ENCODE measurements at regions not wholly inside any gene's neighbourhood (a gene's known extent, or its start where the extent isn't known, plus 50 kb on each side); places are given as distances from the start of the nearest gene placed in this dataset.

DNA sequence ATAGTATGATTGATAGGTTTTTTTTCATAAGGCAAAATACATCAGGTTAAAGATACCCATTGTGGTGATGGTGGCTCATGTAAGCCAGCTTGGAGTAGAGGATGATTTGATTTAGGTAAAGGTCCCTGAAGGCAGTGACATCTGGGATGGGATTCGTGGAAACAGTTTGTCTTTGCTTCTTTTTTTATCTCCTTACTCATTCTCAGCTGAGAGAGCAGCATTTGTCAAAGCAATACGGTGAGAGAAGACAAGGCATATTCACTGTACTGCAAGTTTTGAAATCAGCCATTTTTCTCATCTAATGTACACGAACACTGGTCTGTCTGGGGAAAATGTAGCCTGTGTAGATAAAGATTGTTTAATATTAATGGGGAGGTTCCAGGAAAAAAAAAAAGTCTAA lies 749.1 kb downstream of the SQOR start:
- no peaks in the 10 kb centered on the region for H3K27me3 Mint-ChIP-seq (ENCODE audit: low read depth)

More for the DNA sequence above, 749.1 kb downstream of the SQOR start:
- H2BK15ac ChIP-seq (ENCODE audit: low read depth, low read length) = no peak overlapping the region
- H2BK120ac ChIP-seq (ENCODE audit: low read depth, low read length, poor library complexity, severe bottlenecking) = no peak overlapping the region
- TF ChIP-seq, protein P1, sequence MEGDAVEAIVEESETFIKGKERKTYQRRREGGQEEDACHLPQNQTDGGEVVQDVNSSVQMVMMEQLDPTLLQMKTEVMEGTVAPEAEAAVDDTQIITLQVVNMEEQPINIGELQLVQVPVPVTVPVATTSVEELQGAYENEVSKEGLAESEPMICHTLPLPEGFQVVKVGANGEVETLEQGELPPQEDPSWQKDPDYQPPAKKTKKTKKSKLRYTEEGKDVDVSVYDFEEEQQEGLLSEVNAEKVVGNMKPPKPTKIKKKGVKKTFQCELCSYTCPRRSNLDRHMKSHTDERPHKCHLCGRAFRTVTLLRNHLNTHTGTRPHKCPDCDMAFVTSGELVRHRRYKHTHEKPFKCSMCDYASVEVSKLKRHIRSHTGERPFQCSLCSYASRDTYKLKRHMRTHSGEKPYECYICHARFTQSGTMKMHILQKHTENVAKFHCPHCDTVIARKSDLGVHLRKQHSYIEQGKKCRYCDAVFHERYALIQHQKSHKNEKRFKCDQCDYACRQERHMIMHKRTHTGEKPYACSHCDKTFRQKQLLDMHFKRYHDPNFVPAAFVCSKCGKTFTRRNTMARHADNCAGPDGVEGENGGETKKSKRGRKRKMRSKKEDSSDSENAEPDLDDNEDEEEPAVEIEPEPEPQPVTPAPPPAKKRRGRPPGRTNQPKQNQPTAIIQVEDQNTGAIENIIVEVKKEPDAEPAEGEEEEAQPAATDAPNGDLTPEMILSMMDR (conservative IDR thresholded peaks at IDR 0.05) = no peak
- no peak overlapping the region for H3K4ac ChIP-seq (ENCODE audit: low read depth, low read length)
- H2AFZ ChIP-seq (ENCODE audit: low read length) = no peak overlapping the region
- no peaks in the 10 kb centered on the region for H3K36me3 Mint-ChIP-seq (ENCODE audit: insufficient read depth in 1 of 3, low read depth in 3 of 3)
- H3K27ac ChIP-seq (ENCODE audit: insufficient read length, low read depth, low read length) = no peak overlapping the region
- no peaks in the 10 kb centered on the region for H3K9me3 Mint-ChIP-seq
- H3T11ph ChIP-seq (ENCODE audit: low read length) = no peak overlapping the region
- no CpG with 5 or more reads among the region's 3 CpGs for WGBS (ENCODE audit: extremely low coverage, insufficient read length, low lambda C conversion rate)
- no peak overlapping the region for H2BK5ac ChIP-seq (ENCODE audit: insufficient read length, low read length)
- no peaks in the 10 kb centered on the region for H4K20me1 ChIP-seq (ENCODE audit: control insufficient read depth, insufficient read depth, insufficient read length)
- H3K79me1 ChIP-seq (ENCODE audit: insufficient read depth, low read depth, low read length, poor library complexity, severe bottlenecking) = no peaks in the 10 kb centered on the region
- H4K8ac ChIP-seq (replicated peaks; ENCODE audit: insufficient read length, low read depth, low read length) = no peak overlapping the region
- H2BK12ac ChIP-seq (ENCODE audit: insufficient read length, low read depth, low read length) = no peak overlapping the region
- H3K23me2 ChIP-seq (ENCODE audit: insufficient read length, low read depth, low read length, poor library complexity, severe bottlenecking) = no peaks in the 10 kb centered on the region
- no peaks in the 10 kb centered on the region for H3K4me1 ChIP-seq (ENCODE audit: insufficient read depth, low read length)
- no peak overlapping the region for H2AK5ac ChIP-seq (ENCODE audit: insufficient read length, low read length)
- H3K9ac ChIP-seq (ENCODE audit: extremely low read depth, insufficient read length, low read length) = no peak overlapping the region
- no peaks in the 10 kb centered on the region for H3K9me3 ChIP-seq (ENCODE audit: control insufficient read depth, low read depth, low read length)
- H3K56ac ChIP-seq (ENCODE audit: insufficient read length, low read depth, low read length) = no peak overlapping the region
- H4K5ac ChIP-seq (ENCODE audit: insufficient read length, low read depth, low read length) = no peak overlapping the region
- H3K27me3 ChIP-seq (ENCODE audit: insufficient read depth, low read length) = no peaks in the 10 kb centered on the region
- no peaks in the 10 kb centered on the region for H3K4me1 Mint-ChIP-seq
- H3K4me3 Mint-ChIP-seq = no peak overlapping the region
- no peak overlapping the region for H2BK20ac ChIP-seq (ENCODE audit: low read depth, low read length, poor library complexity, severe bottlenecking)
- H3K27ac Mint-ChIP-seq = no peak overlapping the region
- no peak for DNase-seq
- H3K23ac ChIP-seq (ENCODE audit: insufficient read length, low read depth, low read length) = no peak overlapping the region
- H3K79me2 ChIP-seq (ENCODE audit: insufficient read depth, low read length) = no peaks in the 10 kb centered on the region
- no peak overlapping the region for H4K91ac ChIP-seq (ENCODE audit: insufficient read length, low read depth, low read length)
- no peak overlapping the region for H3K18ac ChIP-seq (ENCODE audit: insufficient read length, low read depth, low read length)
- H3K14ac ChIP-seq (ENCODE audit: insufficient read depth, low read length) = no peak overlapping the region
- H3K4me2 ChIP-seq (ENCODE audit: insufficient read depth, insufficient read length, low read length) = no peak overlapping the region

All from H9 (cell line).